Brain microvascular endothelial cell (primary cell): ENCODE measurements at regions not wholly inside any gene's neighbourhood (a gene's known extent, or its start where the extent isn't known, plus 50 kb on each side); places are given as distances from the start of the nearest gene placed in this dataset.

Source experiments
- DNase-seq: peaks from one replicate; pipeline ENCODE4 v3.0.0-alpha.2; 2020
- H3K27ac ChIP-seq: fragments of 250-450 bp; sonication (Bioruptor Pico); 2 replicates; pipeline ENCODE4 v1.5.1; 2020; ENCODE audit warnings: mild to moderate bottlenecking, moderate library complexity
- H3K27me3 ChIP-seq: fragments of 250-450 bp; sonication (Bioruptor Pico); replicated peaks from 2 replicates; pipeline ENCODE4 v1.5.1; 2020; ENCODE audit warnings: mild to moderate bottlenecking
- H3K36me3 ChIP-seq: fragments of 250-450 bp; sonication (Bioruptor Pico); replicated peaks from 2 replicates; pipeline ENCODE4 v1.5.1; 2020; ENCODE audit warnings: mild to moderate bottlenecking
- H3K4me3 ChIP-seq: 2 replicates; pipeline ENCODE4 v1.5.1; 2011; ENCODE audit warnings: low read depth, mild to moderate bottlenecking, control low read depth, low read length, moderate library complexity
- in situ Hi-C: cut with HindIII; loops from 2 replicates; pipeline ENCODE4 v1.10.0; 2017; ENCODE audit warnings: low sequenced_read_pairs, low pct_ligation_motif_present
- TF ChIP-seq, protein P1 (sequence below): IDR thresholded peaks from 2 replicates; pipeline ENCODE4 v1.5.1; 2011; ENCODE audit warnings: low read depth, mild to moderate bottlenecking, moderate library complexity, low read length, control low read depth, inconsistent platforms; ENCODE audit errors: missing control alignments

GRCh38 chr11:16611926-16612565 lies 126.4 kb upstream of the C11orf58 start:
- no peak overlapping the region for H3K27ac ChIP-seq
- H3K27me3 ChIP-seq: peaks cover 35% of the 10 kb centered on the region
- no peak for DNase-seq
- H3K36me3 ChIP-seq: no peaks in the 10 kb centered on the region
- H3K4me3 ChIP-seq: no peak overlapping the region
- TF ChIP-seq, protein P1, sequence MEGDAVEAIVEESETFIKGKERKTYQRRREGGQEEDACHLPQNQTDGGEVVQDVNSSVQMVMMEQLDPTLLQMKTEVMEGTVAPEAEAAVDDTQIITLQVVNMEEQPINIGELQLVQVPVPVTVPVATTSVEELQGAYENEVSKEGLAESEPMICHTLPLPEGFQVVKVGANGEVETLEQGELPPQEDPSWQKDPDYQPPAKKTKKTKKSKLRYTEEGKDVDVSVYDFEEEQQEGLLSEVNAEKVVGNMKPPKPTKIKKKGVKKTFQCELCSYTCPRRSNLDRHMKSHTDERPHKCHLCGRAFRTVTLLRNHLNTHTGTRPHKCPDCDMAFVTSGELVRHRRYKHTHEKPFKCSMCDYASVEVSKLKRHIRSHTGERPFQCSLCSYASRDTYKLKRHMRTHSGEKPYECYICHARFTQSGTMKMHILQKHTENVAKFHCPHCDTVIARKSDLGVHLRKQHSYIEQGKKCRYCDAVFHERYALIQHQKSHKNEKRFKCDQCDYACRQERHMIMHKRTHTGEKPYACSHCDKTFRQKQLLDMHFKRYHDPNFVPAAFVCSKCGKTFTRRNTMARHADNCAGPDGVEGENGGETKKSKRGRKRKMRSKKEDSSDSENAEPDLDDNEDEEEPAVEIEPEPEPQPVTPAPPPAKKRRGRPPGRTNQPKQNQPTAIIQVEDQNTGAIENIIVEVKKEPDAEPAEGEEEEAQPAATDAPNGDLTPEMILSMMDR: no peak
- in situ Hi-C loops: no loop called here

- H3K27me3 ChIP-seq: peaks cover 35% of the 10 kb centered on the region
- no peak overlapping the region for H3K4me3 ChIP-seq
- H3K27ac ChIP-seq: no peak overlapping the region
- DNase-seq: no peak
- H3K36me3 ChIP-seq: no peaks in the 10 kb centered on the region
- in situ Hi-C loops: no loop called here
- TF ChIP-seq, protein P1: no peak
Observed at GRCh38 chr11:16611401-16611921, 127.0 kb upstream of the C11orf58 start.

GRCh38 chr11:16610738-16611388 lies 127.6 kb upstream of the C11orf58 start:
- no peak overlapping the region for H3K4me3 ChIP-seq
- no peak overlapping the region for H3K27ac ChIP-seq
- TF ChIP-seq, protein P1: no peak
- H3K36me3 ChIP-seq: no peaks in the 10 kb centered on the region
- peaks cover 35% of the 10 kb centered on the region for H3K27me3 ChIP-seq
- no peak for DNase-seq
- in situ Hi-C loops: no loop called here

DNA sequence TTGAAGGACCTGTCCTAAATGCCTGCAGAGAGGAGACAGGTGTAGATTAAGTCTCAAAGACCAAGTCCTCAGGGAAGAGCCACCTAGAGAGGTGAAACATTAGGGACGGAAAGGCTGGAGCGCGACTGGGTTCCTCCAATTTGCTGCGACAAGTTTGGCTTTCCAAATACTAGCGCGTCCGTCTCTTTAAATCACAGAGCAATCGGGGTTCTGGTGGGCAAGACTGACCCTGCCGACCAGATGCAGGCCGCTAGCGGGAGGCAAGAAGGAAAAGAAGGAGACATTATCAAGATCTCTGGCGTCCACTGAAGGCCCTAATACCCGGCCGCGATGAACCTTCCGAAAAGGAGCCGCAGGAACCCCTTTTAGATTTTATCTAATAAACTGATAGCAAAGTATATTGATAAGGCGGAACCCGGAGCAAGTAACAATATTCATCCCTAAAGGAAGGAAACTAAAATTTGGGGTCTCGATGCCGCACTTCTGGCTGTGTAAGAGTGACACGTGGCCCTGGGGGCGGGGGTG lies 128.2 kb upstream of the C11orf58 start:
- TF ChIP-seq, protein P1: no peak
- no peak for DNase-seq
- H3K36me3 ChIP-seq: no peaks in the 10 kb centered on the region
- H3K27me3 ChIP-seq: peaks cover 35% of the 10 kb centered on the region
- in situ Hi-C loops: no loop called here
- no peak overlapping the region for H3K4me3 ChIP-seq
- H3K27ac ChIP-seq: no peak overlapping the region

DNA sequence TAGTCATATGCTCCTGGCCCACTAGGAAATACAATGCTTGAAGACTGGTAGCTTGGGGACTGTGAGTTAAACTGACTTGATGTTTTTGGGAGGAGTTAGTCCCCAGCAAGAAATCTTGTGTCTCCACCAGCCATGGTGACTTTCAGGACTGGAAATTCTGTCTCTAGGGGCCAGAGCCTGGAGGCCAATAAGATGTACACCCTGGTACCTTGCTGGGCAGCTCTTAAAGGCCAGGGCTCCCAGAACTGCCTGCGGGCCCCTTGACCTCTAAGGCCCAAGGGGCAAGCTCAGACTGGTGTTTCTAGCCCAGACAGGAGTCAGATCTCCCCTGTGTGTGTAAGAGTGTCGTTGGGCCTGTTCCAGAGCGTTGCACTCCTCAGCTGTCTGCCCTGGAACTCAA lies 128.7 kb upstream of the C11orf58 start:
- in situ Hi-C loops: no loop called here
- TF ChIP-seq, protein P1: no peak
- Histone ChIP-seq H3K27me3 (peaks cover 35% of the 10 kb centered on the region), H3K4me3 (no peak overlapping the region), H3K36me3 (no peaks in the 10 kb centered on the region), H3K27ac (no peak overlapping the region)
- no peak for DNase-seq
